CD14-positive monocyte (primary cell): ENCODE measurements at regions not wholly inside any gene's neighbourhood (a gene's known extent, or its start where the extent isn't known, plus 50 kb on each side); places are given as distances from the start of the nearest gene placed in this dataset.

Experiments used
- DNase-seq, 3 donors: peaks; one replicate each; pipeline ENCODE4 v3.0.0-alpha.2; 2011 to 2022
- H2AFZ ChIP-seq: 2 replicates; pipeline ENCODE4 v1.6.0; 2012; ENCODE audit warnings: mild to moderate bottlenecking, low read depth, low read length, inconsistent platforms; ENCODE audit not compliant: insufficient read depth, poor library complexity, severe bottlenecking
- H3K27ac ChIP-seq, 2 donors: 1 replicate in 1 of 2; 2 replicates in 1 of 2; pipeline ENCODE4 v1.5.1; 2012 to 2013; ENCODE audit warnings: low read length in 2 of 2, control low read depth in 1 of 2, inconsistent platforms in 1 of 2, low read depth in 1 of 2, mild to moderate bottlenecking in 1 of 2
- H3K27me3 ChIP-seq, 2 donors: one replicate each; pipeline versions ENCODE4 v1.6.0 to v1.6.1; 2011 to 2013; ENCODE audit warnings: low read length in 2 of 2; ENCODE audit not compliant: control insufficient read depth in 2 of 2, insufficient read depth in 2 of 2
- H3K36me3 ChIP-seq, 2 donors: replicated peaks in 1 of 2; 1 replicate in 1 of 2; 2 replicates in 1 of 2; pipeline versions ENCODE4 v1.5.1 to v1.6.1; 2012 to 2013; ENCODE audit warnings: low read length in 2 of 2, control low read depth in 1 of 2, inconsistent platforms in 1 of 2, mild to moderate bottlenecking in 1 of 2; ENCODE audit not compliant: insufficient read depth in 2 of 2, control insufficient read depth in 1 of 2
- H3K4me1 ChIP-seq, 2 donors: 1 replicate in 1 of 2; 2 replicates in 1 of 2; pipeline versions ENCODE4 v1.5.1 to v1.6.1; 2012 to 2013; ENCODE audit warnings: low read length in 2 of 2, control low read depth in 1 of 2, inconsistent platforms in 1 of 2, mild to moderate bottlenecking in 1 of 2, moderate library complexity in 1 of 2; ENCODE audit not compliant: insufficient read depth in 2 of 2, control insufficient read depth in 1 of 2
- H3K4me2 ChIP-seq: replicated peaks from 2 replicates; pipeline ENCODE3; 2012; ENCODE audit warnings: low read length, moderate library complexity, mild to moderate bottlenecking; ENCODE audit not compliant: poor library complexity, severe bottlenecking; ENCODE audit errors: extremely low read depth
- H3K4me3 ChIP-seq, 3 experiments: fragments of 200-600 bp in 1 of 3; sonication (generic) in 1 of 3; replicated peaks in 1 of 3; 1 replicate in 2 of 3; 2 replicates in 1 of 3; pipeline ENCODE4 v1.5.1; 2011 to 2013; ENCODE audit warnings: low read length in 3 of 3, mild to moderate bottlenecking in 3 of 3, control low read depth in 2 of 3, low read depth in 2 of 3, inconsistent platforms in 1 of 3, moderate library complexity in 1 of 3
- H3K79me2 ChIP-seq: 2 replicates; pipeline ENCODE4 v1.6.0; 2012; ENCODE audit warnings: mild to moderate bottlenecking, control low read depth, inconsistent platforms, low read length, moderate library complexity; ENCODE audit not compliant: insufficient read depth
- H3K9ac ChIP-seq: 2 replicates; pipeline ENCODE4 v1.6.0; 2017; ENCODE audit warnings: low read length, mild to moderate bottlenecking; ENCODE audit not compliant: insufficient read depth, poor library complexity, severe bottlenecking
- H3K9me3 ChIP-seq, 2 donors: replicated peaks in 1 of 2; 1 replicate in 1 of 2; 2 replicates in 1 of 2; pipeline versions ENCODE4 v1.5.1 to v1.6.1; 2012 to 2013; ENCODE audit warnings: low read length in 2 of 2, control low read depth in 1 of 2; ENCODE audit not compliant: control insufficient read depth in 1 of 2, insufficient read depth in 1 of 2
- H4K20me1 ChIP-seq: 2 replicates; pipeline ENCODE4 v1.6.0; 2012; ENCODE audit warnings: mild to moderate bottlenecking, low read length, control low read depth, moderate library complexity; ENCODE audit not compliant: insufficient read depth
- H3K27ac Mint-ChIP-seq, 7 donors: one replicate each; pipeline ENCODE4 v1.8.0; 2020; ENCODE audit warnings: mild to moderate bottlenecking in 7 of 7, mixed read lengths in 7 of 7, moderate library complexity in 6 of 7, inconsistent platforms in 2 of 7
- H3K27me3 Mint-ChIP-seq, 3 donors: one replicate each; pipeline ENCODE4 v1.8.0; 2021 to 2022; ENCODE audit warnings: low read depth in 3 of 3, mild to moderate bottlenecking in 3 of 3, mixed read lengths in 3 of 3, moderate library complexity in 3 of 3, inconsistent platforms in 1 of 3
- H3K36me3 Mint-ChIP-seq, 2 donors: one replicate each; pipeline ENCODE4 v1.8.0; 2020; ENCODE audit warnings: mixed read lengths in 2 of 2, inconsistent platforms in 1 of 2, mild to moderate bottlenecking in 1 of 2
- H3K4me1 Mint-ChIP-seq: one replicate; pipeline ENCODE4 v1.8.0; 2020; ENCODE audit warnings: mild to moderate bottlenecking, mixed read lengths
- H3K4me3 Mint-ChIP-seq, 2 donors: one replicate each; pipeline ENCODE4 v1.8.0; 2020; ENCODE audit warnings: mild to moderate bottlenecking in 2 of 2, mixed read lengths in 2 of 2, moderate library complexity in 1 of 2
- H3K9me3 Mint-ChIP-seq, 7 donors: one replicate each; pipeline ENCODE4 v1.8.0; 2020 to 2022; ENCODE audit warnings: mixed read lengths in 7 of 7, mild to moderate bottlenecking in 6 of 7, moderate library complexity in 6 of 7, inconsistent platforms in 2 of 7
- WGBS: methylation state at CpG from one replicate; pipeline ENCODE4 v1.1.5; 2013; ENCODE audit warnings: missing lambda C conversion rate; ENCODE audit not compliant: insufficient coverage; 5-methylcytosine and 5-hydroxymethylcytosine counted together
- intact Hi-C, 2 donors: fragments of 100-400 bp; cut with micrococcal nuclease; formaldehyde crosslinking; loops; one replicate each; pipeline versions ENCODE4 v1.15.0 to v1.15.1; 2023
- TF ChIP-seq, protein P1 (sequence below): fragments of 200-600 bp; IDR thresholded peaks from one replicate; pipeline ENCODE4 v1.8.0; 2022; ENCODE audit warnings: antibody characterized with exemption, mild to moderate bottlenecking

GRCh38 chr5:173792781-173793547 is 95.2 kb upstream of the CPEB4 start:
- H3K9me3 ChIP-seq, result no peaks in the 10 kb centered on the region
- H3K9ac ChIP-seq, result no peak overlapping the region
- H3K27me3 ChIP-seq, result no peaks in the 10 kb centered on the region
- TF ChIP-seq, protein P1, sequence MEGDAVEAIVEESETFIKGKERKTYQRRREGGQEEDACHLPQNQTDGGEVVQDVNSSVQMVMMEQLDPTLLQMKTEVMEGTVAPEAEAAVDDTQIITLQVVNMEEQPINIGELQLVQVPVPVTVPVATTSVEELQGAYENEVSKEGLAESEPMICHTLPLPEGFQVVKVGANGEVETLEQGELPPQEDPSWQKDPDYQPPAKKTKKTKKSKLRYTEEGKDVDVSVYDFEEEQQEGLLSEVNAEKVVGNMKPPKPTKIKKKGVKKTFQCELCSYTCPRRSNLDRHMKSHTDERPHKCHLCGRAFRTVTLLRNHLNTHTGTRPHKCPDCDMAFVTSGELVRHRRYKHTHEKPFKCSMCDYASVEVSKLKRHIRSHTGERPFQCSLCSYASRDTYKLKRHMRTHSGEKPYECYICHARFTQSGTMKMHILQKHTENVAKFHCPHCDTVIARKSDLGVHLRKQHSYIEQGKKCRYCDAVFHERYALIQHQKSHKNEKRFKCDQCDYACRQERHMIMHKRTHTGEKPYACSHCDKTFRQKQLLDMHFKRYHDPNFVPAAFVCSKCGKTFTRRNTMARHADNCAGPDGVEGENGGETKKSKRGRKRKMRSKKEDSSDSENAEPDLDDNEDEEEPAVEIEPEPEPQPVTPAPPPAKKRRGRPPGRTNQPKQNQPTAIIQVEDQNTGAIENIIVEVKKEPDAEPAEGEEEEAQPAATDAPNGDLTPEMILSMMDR, result no peak
- H2AFZ ChIP-seq, result no peak overlapping the region
- no peak overlapping the region for H3K27ac ChIP-seq
- H3K79me2 ChIP-seq, result no peaks in the 10 kb centered on the region
- Mint-ChIP-seq H3K4me3 (no peak overlapping the region), H3K4me1 (peaks cover 45% of the 10 kb centered on the region), H3K36me3 (peaks cover 0 to 5% of the 10 kb centered on the region in 2 donors), H3K27ac (no peak overlapping the region), H3K27me3 (peaks cover 0 to 5% (median 3%) of the 10 kb centered on the region in 3 donors), H3K9me3 (no peaks in the 10 kb centered on the region)
- no peaks in the 10 kb centered on the region for H3K36me3 ChIP-seq
- DNase-seq, result no peak
- H3K4me3 ChIP-seq, result no peak overlapping the region
- no peak overlapping the region for H3K4me2 ChIP-seq
- H3K4me1 ChIP-seq, result peaks cover 27 to 32% of the 10 kb centered on the region in 2 donors
- no peaks in the 10 kb centered on the region for H4K20me1 ChIP-seq
- WGBS, result 93% methylated on average over 4 of the region's 7 CpGs
- intact Hi-C loops, result no loop called here

- intact Hi-C loops, result no loop called here
- no peaks in the 10 kb centered on the region for H3K36me3 ChIP-seq
- H3K9me3 ChIP-seq, result no peaks in the 10 kb centered on the region
- H3K4me2 ChIP-seq, result peak overlapping the region; percentile 16
- TF ChIP-seq, protein P1, result no peak
- no peaks in the 10 kb centered on the region for H4K20me1 ChIP-seq
- H3K9ac ChIP-seq, result no peak overlapping the region
- no peaks in the 10 kb centered on the region for H3K27me3 ChIP-seq
- Mint-ChIP-seq H3K27ac (peak overlapping the region in 2 of 7 donors; percentile 21 to 70), H3K4me1 (peaks cover 48% of the 10 kb centered on the region), H3K36me3 (peaks cover 0 to 2% of the 10 kb centered on the region in 2 donors), H3K4me3 (no peak overlapping the region), H3K27me3 (peaks cover 0 to 5% (median 1%) of the 10 kb centered on the region in 3 donors), H3K9me3 (no peaks in the 10 kb centered on the region)
- no peak overlapping the region for H3K27ac ChIP-seq
- peak in 1 of 3 donors; percentile 33 for DNase-seq
- peak overlapping the region in 1 of 3 experiments; percentile 22 for H3K4me3 ChIP-seq
- 82% methylated on average over 10 of the region's 16 CpGs for WGBS
- no peaks in the 10 kb centered on the region for H3K79me2 ChIP-seq
- H3K4me1 ChIP-seq, result peaks cover 25 to 30% of the 10 kb centered on the region in 2 donors
- H2AFZ ChIP-seq, result peak overlapping the region; percentile 70
Observed at GRCh38 chr5:173793648-173794548, 94.3 kb upstream of the CPEB4 start.
